PC-9 (cell line): ENCODE measurements at regions not wholly inside any gene's neighbourhood (a gene's known extent, or its start where the extent isn't known, plus 50 kb on each side); places are given as distances from the start of the nearest gene placed in this dataset.

Experiments
- CTCF ChIP-seq: fragments of 200-600 bp; sonication (generic); conservative IDR thresholded peaks from 2 replicates; pipeline ENCODE4 v1.6.1; 2017; ENCODE audit warnings: mixed run types, antibody characterized with exemption, mild to moderate bottlenecking, moderate library complexity
- EZH2 ChIP-seq: fragments of 200-600 bp; sonication (generic); IDR thresholded peaks from 2 replicates; pipeline ENCODE4 v1.8.0; 2017; ENCODE audit warnings: antibody characterized with exemption, low read depth

DNA sequence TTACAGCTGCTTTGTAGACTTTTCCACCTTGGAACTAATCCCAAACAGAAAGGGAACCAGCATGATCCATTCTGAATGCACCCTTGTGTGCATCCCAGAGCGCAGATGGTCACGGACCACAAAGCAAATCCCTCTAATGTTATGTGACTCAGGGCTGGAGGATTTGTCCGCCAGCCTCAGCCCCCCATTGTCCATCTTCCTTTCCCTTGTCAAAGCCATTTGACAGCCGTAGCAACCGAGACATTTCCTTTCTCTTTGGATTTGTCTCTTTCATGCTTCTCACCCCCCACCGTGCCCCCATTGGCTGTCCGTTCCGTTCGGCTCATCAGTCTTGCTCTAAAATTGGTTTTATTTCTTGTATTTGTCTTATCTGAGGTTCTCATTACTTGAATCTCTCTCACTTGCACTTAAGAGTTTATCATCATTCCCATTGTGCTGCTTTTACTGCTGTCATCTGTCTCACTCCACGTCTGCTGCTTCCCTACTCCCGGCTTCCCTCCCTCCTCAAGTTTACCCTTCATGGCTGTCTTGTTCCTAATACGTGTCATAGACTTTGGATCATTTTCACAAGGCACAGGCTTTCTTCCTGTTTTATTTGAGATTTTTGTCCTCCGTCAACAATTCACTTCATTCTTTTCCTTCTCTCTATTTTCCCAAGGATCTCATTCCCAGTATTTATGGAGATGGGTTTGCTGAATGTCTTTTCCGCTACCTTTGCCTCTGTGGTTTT is 163.4 kb upstream of the ERCC4 start:
- TF ChIP-seq CTCF = no peak
- TF ChIP-seq EZH2 = no peak
